GM21619 (cell line): ENCODE measurements at regions not wholly inside any gene's neighbourhood (a gene's known extent, or its start where the extent isn't known, plus 50 kb on each side); places are given as distances from the start of the nearest gene placed in this dataset.

ENCODE experiments used
- ATAC-seq: cut with Tn5 transposase; IDR thresholded peaks from one replicate; pipeline ENCODE4 v1.9.1; 2021; ENCODE audit not compliant: unreplicated experiment

GRCh38 chr15:70409388-70409787 is 311.7 kb upstream of the TLE3 start:
- ATAC-seq = no peak

- ATAC-seq = no peak
These were observed 310.2 kb upstream of the TLE3 start for GRCh38 chr15:70407955-70408354.

GRCh38 chr15:70407336-70407670 is 309.6 kb upstream of the TLE3 start:
- no peak for ATAC-seq

- no peak for ATAC-seq
These were observed 309.1 kb upstream of the TLE3 start for GRCh38 chr15:70406617-70407335.

- no peak for ATAC-seq
These were observed 304.0 kb upstream of the TLE3 start for GRCh38 chr15:70401709-70402108.

GRCh38 chr15:70400766-70401541 is 303.2 kb upstream of the TLE3 start:
- no peak for ATAC-seq

GRCh38 chr15:70399204-70399603 is 301.5 kb upstream of the TLE3 start:
- ATAC-seq = no peak

- no peak for ATAC-seq
These were observed 301.0 kb upstream of the TLE3 start for GRCh38 chr15:70398694-70399093.

- no peak for ATAC-seq
These were observed 299.1 kb upstream of the TLE3 start for GRCh38 chr15:70396807-70397206.

- no peak for ATAC-seq
These were observed 297.4 kb upstream of the TLE3 start for GRCh38 chr15:70395164-70395563.

GRCh38 chr15:70390723-70391122 is 293.0 kb upstream of the TLE3 start:
- ATAC-seq = no peak

GRCh38 chr15:70387993-70388392 is 290.3 kb upstream of the TLE3 start:
- ATAC-seq = no peak

GRCh38 chr15:70387081-70387480 is 289.4 kb upstream of the TLE3 start:
- no peak for ATAC-seq

- no peak for ATAC-seq
These were observed 288.0 kb upstream of the TLE3 start for GRCh38 chr15:70385711-70386110.

GRCh38 chr15:70385052-70385451 is 287.3 kb upstream of the TLE3 start:
- no peak for ATAC-seq

- ATAC-seq = no peak
These were observed 286.1 kb upstream of the TLE3 start for GRCh38 chr15:70383856-70384255.

- no peak for ATAC-seq
These were observed 285.2 kb upstream of the TLE3 start for GRCh38 chr15:70382762-70383458.

- no peak for ATAC-seq
These were observed 284.5 kb upstream of the TLE3 start for GRCh38 chr15:70382009-70382749.

GRCh38 chr15:70379938-70380883 is 282.5 kb upstream of the TLE3 start:
- no peak for ATAC-seq

GRCh38 chr15:70379134-70379533 is 281.4 kb upstream of the TLE3 start:
- no peak for ATAC-seq
